ENCODE measurements at regions not wholly inside any gene's neighbourhood (a gene's known extent, or its start where the extent isn't known, plus 50 kb on each side); places are given as distances from the start of the nearest gene placed in this dataset.
"Not testable (repeated sequence)": the region's sequence is repeated elsewhere in the genome, so short reads cannot be mapped to it uniquely, and the experiment has no call there.

GRCh38 chr21:31425138-31425537, 81.1 kb upstream of the TIAM1 start:
- H3K27me3 ChIP-seq (ENCODE audit: control insufficient read depth, insufficient read depth): no peaks in the 10 kb centered on the region
- H3K4me1 ChIP-seq (ENCODE audit: control insufficient read depth, insufficient read depth, low read length): no peaks in the 10 kb centered on the region
- 54% methylated on average over 5 of the region's 5 CpGs for WGBS
- no peak for DNase-seq
- no peaks in the 10 kb centered on the region for H3K9me3 ChIP-seq (ENCODE audit: control insufficient read depth, low read length)
- ATAC-seq: no peak
- no peak overlapping the region for H3K27ac ChIP-seq (ENCODE audit: low read length)
- intact Hi-C loops (cut with DNase I): no loop called here
- H3K4me3 ChIP-seq (ENCODE audit: low read length): no peak overlapping the region

GRCh38 chr21:31424058-31424457, 80.0 kb upstream of the TIAM1 start:
- H3K4me1 ChIP-seq (ENCODE audit: control insufficient read depth, insufficient read depth, low read length): no peaks in the 10 kb centered on the region
- H3K27me3 ChIP-seq (ENCODE audit: control insufficient read depth, insufficient read depth): no peaks in the 10 kb centered on the region
- ATAC-seq: no peak
- WGBS: 88% methylated on average over 6 of the region's 6 CpGs
- no peaks in the 10 kb centered on the region for H3K9me3 ChIP-seq (ENCODE audit: control insufficient read depth, low read length)
- DNase-seq: no peak
- H3K27ac ChIP-seq (ENCODE audit: low read length): no peak overlapping the region
- no peak overlapping the region for H3K4me3 ChIP-seq (ENCODE audit: low read length)
- intact Hi-C loops (cut with DNase I): no loop called here

- Histone ChIP-seq H3K27me3 (ENCODE audit: control insufficient read depth, insufficient read depth) (no peaks in the 10 kb centered on the region), H3K4me3 (ENCODE audit: low read length) (no peak overlapping the region), H3K4me1 (ENCODE audit: control insufficient read depth, insufficient read depth, low read length) (no peaks in the 10 kb centered on the region), H3K27ac (ENCODE audit: low read length) (no peak overlapping the region), H3K9me3 (ENCODE audit: control insufficient read depth, low read length) (no peaks in the 10 kb centered on the region)
- no peak for ATAC-seq
- WGBS: 96% methylated on average over 8 of the region's 8 CpGs
- no peak for DNase-seq
- intact Hi-C loops (cut with DNase I): no loop called here
Observed at GRCh38 chr21:31420988-31421387, 76.9 kb upstream of the TIAM1 start.

DNA sequence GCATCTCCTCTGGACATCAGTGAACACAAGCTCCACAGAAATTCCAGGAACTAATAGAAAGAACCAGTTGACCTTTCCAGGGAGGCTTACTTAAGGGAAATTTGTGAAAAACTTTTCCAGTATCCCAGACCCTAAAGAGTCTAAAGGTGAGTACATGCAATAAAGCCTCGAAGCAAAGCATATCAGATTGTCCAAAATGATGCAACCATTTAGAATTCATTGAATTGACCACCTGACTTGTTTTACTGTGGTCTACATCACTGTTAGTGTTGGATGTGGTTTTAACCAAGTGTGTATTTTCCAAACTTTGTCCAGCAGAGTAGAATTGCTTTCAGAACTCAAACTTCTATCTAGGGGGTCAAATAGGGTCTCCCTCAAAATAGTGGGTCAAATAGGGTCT, 76.3 kb upstream of the TIAM1 start:
- intact Hi-C loops (cut with DNase I): no loop called here
- Histone ChIP-seq H3K4me1 (ENCODE audit: control insufficient read depth, insufficient read depth, low read length) (no peaks in the 10 kb centered on the region), H3K9me3 (ENCODE audit: control insufficient read depth, low read length) (no peaks in the 10 kb centered on the region), H3K27ac (ENCODE audit: low read length) (no peak overlapping the region), H3K27me3 (ENCODE audit: control insufficient read depth, insufficient read depth) (no peaks in the 10 kb centered on the region), H3K4me3 (ENCODE audit: low read length) (no peak overlapping the region)
- DNase-seq: no peak
- 89% methylated on average over 1 of the region's 1 CpG for WGBS
- ATAC-seq: no peak

- Histone ChIP-seq H3K4me1 (ENCODE audit: control insufficient read depth, insufficient read depth, low read length) (no peaks in the 10 kb centered on the region), H3K27ac (ENCODE audit: low read length) (no peak overlapping the region), H3K9me3 (ENCODE audit: control insufficient read depth, low read length) (no peaks in the 10 kb centered on the region), H3K27me3 (ENCODE audit: control insufficient read depth, insufficient read depth) (no peaks in the 10 kb centered on the region), H3K4me3 (ENCODE audit: low read length) (no peak overlapping the region)
- WGBS: 93% methylated on average over 9 of the region's 9 CpGs
- DNase-seq: no peak
- intact Hi-C loops (cut with DNase I): no loop called here
- ATAC-seq: no peak
Observed at GRCh38 chr21:31418377-31419001, 74.4 kb upstream of the TIAM1 start.

- 79% methylated on average over 3 of the region's 3 CpGs for WGBS
- H3K4me1 ChIP-seq (ENCODE audit: control insufficient read depth, insufficient read depth, low read length); H3K27me3 ChIP-seq (ENCODE audit: control insufficient read depth, insufficient read depth); H3K9me3 ChIP-seq (ENCODE audit: control insufficient read depth, low read length); intact Hi-C loops (cut with DNase I); ATAC-seq; H3K27ac ChIP-seq (ENCODE audit: low read length); H3K4me3 ChIP-seq (ENCODE audit: low read length); DNase-seq: not testable (repeated sequence)
Observed at GRCh38 chr21:31417214-31417613, 73.2 kb upstream of the TIAM1 start.

DNA sequence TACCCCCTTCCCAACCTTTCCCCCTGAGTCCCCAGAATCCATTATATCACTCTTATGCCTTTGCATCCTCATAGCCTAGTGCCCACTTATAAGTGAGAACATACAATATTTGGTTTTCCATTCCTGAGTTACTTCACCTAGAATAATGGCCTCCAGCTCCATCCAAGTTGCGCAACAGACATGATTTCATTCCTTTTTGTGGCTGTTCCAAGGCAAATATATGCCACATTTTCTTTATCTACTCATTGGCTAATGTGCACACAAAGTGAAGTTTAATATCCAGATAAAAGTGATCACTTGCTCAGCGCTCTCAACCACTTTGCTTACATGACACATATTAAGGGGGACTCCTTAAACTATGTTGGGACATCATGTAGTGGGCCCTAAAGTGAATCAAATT, 72.4 kb upstream of the TIAM1 start:
- Histone ChIP-seq H3K27ac (ENCODE audit: low read length) (no peak overlapping the region), H3K9me3 (ENCODE audit: control insufficient read depth, low read length) (no peaks in the 10 kb centered on the region), H3K27me3 (ENCODE audit: control insufficient read depth, insufficient read depth) (no peaks in the 10 kb centered on the region), H3K4me1 (ENCODE audit: control insufficient read depth, insufficient read depth, low read length) (no peaks in the 10 kb centered on the region), H3K4me3 (ENCODE audit: low read length) (no peak overlapping the region)
- no peak for DNase-seq
- ATAC-seq: no peak
- intact Hi-C loops (cut with DNase I): no loop called here
- 87% methylated on average over 2 of the region's 2 CpGs for WGBS

DNA sequence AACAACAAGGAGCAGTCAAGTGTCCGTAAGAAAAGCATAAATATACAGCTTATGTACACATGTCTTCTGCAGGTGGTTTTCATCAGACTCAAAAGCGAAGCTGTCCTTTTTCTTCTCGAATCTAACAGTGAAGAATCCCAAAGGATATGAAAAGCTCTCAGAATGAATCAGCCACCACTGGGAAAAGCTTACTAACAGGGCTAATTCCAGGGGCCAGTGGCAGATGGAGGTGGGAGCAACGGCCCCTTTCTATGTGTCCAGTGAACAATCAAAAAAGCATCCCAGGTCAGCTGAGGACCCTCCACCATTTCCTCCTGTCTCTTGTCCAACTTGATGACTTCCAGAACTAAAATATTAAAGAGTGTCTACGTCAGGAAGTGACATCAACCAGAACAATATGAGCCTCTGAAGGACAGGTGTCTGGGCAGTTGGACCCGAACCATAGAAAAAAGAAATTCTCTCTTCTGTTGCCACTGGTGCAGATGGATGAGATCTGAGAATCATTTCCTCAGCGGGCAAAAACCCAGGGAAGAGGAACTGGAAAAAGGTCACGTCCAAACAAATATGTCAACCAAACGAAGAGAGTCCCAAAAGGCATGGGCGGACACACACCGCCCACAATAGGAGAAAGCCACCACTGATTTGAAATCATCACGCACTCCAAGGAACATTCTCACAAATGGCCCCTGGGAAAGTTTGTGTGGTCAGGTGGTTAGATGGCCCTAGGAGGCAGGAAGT, 70.4 kb upstream of the TIAM1 start:
- intact Hi-C loops (cut with DNase I): no loop called here
- Histone ChIP-seq H3K27ac (ENCODE audit: low read length) (no peak overlapping the region), H3K27me3 (ENCODE audit: control insufficient read depth, insufficient read depth) (no peaks in the 10 kb centered on the region), H3K4me3 (ENCODE audit: low read length) (no peak overlapping the region), H3K9me3 (ENCODE audit: control insufficient read depth, low read length) (no peaks in the 10 kb centered on the region), H3K4me1 (ENCODE audit: control insufficient read depth, insufficient read depth, low read length) (no peaks in the 10 kb centered on the region)
- WGBS: 82% methylated on average over 12 of the region's 12 CpGs
- ATAC-seq: no peak
- DNase-seq: no peak

DNA sequence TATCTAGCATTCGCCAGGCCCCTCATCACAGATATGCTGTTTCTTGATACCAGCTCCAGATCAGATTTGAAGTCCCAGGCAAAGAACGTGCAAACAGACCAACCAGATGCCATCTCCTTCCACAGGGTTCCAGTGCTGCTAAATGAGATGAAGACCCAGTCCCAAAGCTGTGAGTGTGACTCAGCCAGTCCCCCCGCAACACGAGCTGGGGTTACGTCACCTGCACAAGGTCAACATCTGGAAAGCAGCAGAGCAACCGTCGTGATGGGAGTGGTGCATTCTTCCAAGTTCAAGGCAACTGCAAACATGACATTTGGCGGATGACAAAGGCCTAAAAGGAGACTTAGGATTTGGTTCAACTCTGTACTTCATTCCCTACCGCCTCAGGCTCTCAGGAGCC, 69.6 kb upstream of the TIAM1 start:
- Histone ChIP-seq H3K9me3 (ENCODE audit: control insufficient read depth, low read length) (no peaks in the 10 kb centered on the region), H3K27ac (ENCODE audit: low read length) (no peak overlapping the region), H3K4me1 (ENCODE audit: control insufficient read depth, insufficient read depth, low read length) (no peaks in the 10 kb centered on the region), H3K4me3 (ENCODE audit: low read length) (no peak overlapping the region), H3K27me3 (ENCODE audit: control insufficient read depth, insufficient read depth) (no peaks in the 10 kb centered on the region)
- DNase-seq (no peak), ATAC-seq (no peak)
- WGBS: 85% methylated on average over 9 of the region's 9 CpGs
- intact Hi-C loops (cut with DNase I): no loop called here

GRCh38 chr21:31410499-31411131, 66.6 kb upstream of the TIAM1 start:
- DNase-seq (no peak), ATAC-seq (no peak)
- Histone ChIP-seq H3K27ac (ENCODE audit: low read length) (no peak overlapping the region), H3K9me3 (ENCODE audit: control insufficient read depth, low read length) (no peaks in the 10 kb centered on the region), H3K4me1 (ENCODE audit: control insufficient read depth, insufficient read depth, low read length) (no peaks in the 10 kb centered on the region), H3K27me3 (ENCODE audit: control insufficient read depth, insufficient read depth) (no peaks in the 10 kb centered on the region), H3K4me3 (ENCODE audit: low read length) (no peak overlapping the region)
- intact Hi-C loops (cut with DNase I): no loop called here
- 56% methylated on average over 7 of the region's 7 CpGs for WGBS

- H3K27ac ChIP-seq (ENCODE audit: low read length): peak overlapping the region; percentile 72
- DNase-seq: peak in 2 of 3 donors; percentile 30 to 80
Observed at GRCh38 chr21:31409831-31410487, 65.9 kb upstream of the TIAM1 start.

More at GRCh38 chr21:31409831-31410487, 65.9 kb upstream of the TIAM1 start:
- 66% methylated on average over 9 of the region's 9 CpGs for WGBS
- Histone ChIP-seq H3K4me3 (ENCODE audit: low read length) (no peak overlapping the region), H3K27me3 (ENCODE audit: control insufficient read depth, insufficient read depth) (no peaks in the 10 kb centered on the region), H3K9me3 (ENCODE audit: control insufficient read depth, low read length) (no peaks in the 10 kb centered on the region), H3K4me1 (ENCODE audit: control insufficient read depth, insufficient read depth, low read length) (no peaks in the 10 kb centered on the region)
- ATAC-seq: peak; percentile 58 to 78
- intact Hi-C loops (cut with DNase I): no loop called here

Data from right cardiac atrium (tissue), 5 donors.